Ishikawa (cell line): ENCODE measurements at regions not wholly inside any gene's neighbourhood (a gene's known extent, or its start where the extent isn't known, plus 50 kb on each side); places are given as distances from the start of the nearest gene placed in this dataset.

Experiments
- EP300 ChIP-seq: IDR thresholded peaks from 2 replicates; pipeline ENCODE4 v1.6.1; 2012; ENCODE audit warnings: borderline replicate concordance
- FOXM1 ChIP-seq: IDR thresholded peaks from 2 replicates; pipeline ENCODE4 v1.6.1; 2012; ENCODE audit warnings: low read depth, borderline replicate concordance
- RAD21 ChIP-seq: IDR thresholded peaks from 2 replicates; pipeline ENCODE4 v1.6.1; 2012; ENCODE audit warnings: low read depth
- REST ChIP-seq: IDR thresholded peaks from 2 replicates; pipeline ENCODE4 v1.6.1; 2012; ENCODE audit warnings: low read depth, mild to moderate bottlenecking
- TAF1 ChIP-seq: IDR thresholded peaks from 2 replicates; pipeline ENCODE4 v1.6.1; 2012; ENCODE audit warnings: low read depth, mild to moderate bottlenecking
- TCF12 ChIP-seq: IDR thresholded peaks from 2 replicates; pipeline ENCODE4 v1.6.1; 2012; ENCODE audit warnings: low read depth

DNA sequence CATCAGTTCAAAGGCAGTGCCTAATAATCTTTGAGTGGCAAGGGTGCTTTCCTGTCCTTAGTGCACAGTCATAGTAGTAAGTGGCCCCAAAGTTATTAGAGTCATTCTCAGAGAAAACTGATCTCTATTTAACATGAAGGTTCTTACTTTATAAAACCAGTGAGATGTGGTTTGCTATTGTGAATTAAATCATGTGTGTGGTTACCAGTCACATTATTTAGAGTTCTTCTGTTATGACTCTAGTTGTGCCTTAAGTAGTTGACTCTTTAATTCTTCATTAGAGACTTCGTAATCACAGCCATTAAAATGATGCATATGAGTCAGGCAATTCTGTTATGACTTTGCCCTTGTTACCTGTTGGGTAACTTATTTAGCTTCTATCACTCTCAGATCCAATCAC is 1392.9 kb upstream of the ACVR2A start:
- TF ChIP-seq RAD21 (no peak), REST (no peak), EP300 (no peak), TAF1 (no peak), TCF12 (no peak), FOXM1 (no peak)
